AG09319 (cell line): ENCODE measurements at regions not wholly inside any gene's neighbourhood (a gene's known extent, or its start where the extent isn't known, plus 50 kb on each side); places are given as distances from the start of the nearest gene placed in this dataset.

ENCODE experiments used
- DNase-seq: peaks from one replicate; pipeline ENCODE4 v3.0.0-alpha.2; 2010; ENCODE audit warnings: low read depth; ENCODE audit errors: extremely low read depth
- CTCF ChIP-seq: IDR thresholded peaks from 2 replicates; pipeline ENCODE4 v1.5.1; 2011; ENCODE audit warnings: low read depth, mild to moderate bottlenecking, inconsistent platforms, low read length, moderate library complexity

DNA sequence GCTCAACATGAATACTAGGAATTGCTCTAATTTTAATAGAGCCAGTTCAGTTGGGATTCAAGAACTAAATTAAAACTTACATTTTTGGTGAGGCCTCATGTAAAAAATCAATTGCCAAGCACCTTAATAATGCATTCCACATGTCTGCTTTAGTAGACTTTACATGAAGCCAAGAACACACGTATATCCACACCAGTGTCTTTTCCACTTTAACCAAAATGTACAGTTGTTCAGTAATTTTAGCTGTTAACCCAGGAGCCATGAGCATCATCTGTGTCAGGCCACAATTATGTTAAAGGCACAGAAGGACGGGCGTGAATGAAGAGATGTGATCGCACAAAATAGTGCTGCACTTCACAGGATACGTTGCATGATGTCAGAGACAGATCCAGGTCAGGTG is 136.7 kb downstream of the TLR5 start:
- TF ChIP-seq CTCF = no peak
- DNase-seq = no peak

- no peak for DNase-seq
- no peak for TF ChIP-seq CTCF
Observed at GRCh38 chr1:223006917-223007648, 136.0 kb downstream of the TLR5 start.

DNA sequence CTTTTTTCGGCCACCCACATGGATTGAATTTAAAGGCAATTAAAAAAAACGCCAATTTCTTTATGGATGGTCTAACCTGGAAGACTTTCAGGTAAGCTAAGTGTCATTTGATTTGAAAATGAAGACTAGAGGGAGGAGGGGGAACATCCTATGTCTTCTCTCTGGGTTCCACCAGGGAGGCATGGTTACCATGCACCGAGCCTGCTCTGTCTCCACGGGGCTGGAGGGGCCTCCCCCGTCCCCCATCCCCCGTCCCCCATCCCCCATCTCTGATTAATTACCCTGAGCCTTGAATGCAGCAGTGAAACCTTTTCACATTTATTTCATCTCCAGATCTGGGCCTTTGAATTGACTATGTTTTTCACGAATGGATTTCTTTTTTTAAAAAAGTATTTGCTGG is 135.1 kb downstream of the TLR5 start:
- TF ChIP-seq CTCF = no peak
- no peak for DNase-seq

GRCh38 chr1:223008808-223009207 is 134.2 kb downstream of the TLR5 start:
- DNase-seq = no peak
- no peak for TF ChIP-seq CTCF

DNA sequence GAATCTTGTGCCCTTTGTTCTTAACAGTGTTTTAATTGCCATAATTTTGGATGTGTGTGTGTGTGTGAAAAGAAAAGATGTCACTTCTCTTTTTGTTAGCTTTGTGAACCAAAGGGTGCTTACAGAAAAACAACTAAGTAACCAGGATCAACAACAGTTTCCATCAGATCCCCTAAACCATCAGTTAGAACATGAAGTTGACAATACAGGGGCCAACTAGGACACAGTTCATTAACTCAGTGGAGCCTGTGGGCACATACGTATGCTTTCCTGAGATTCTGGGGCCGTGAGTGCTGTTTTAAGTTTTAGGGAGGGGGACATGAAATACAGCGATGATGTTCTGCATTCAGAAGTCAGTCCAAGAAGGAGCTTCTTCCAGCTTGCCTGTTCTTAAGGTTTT is 133.6 kb downstream of the TLR5 start:
- DNase-seq = no peak
- TF ChIP-seq CTCF = no peak

- no peak for TF ChIP-seq CTCF
- no peak for DNase-seq
Observed at GRCh38 chr1:223010582-223011504, 132.2 kb downstream of the TLR5 start.

GRCh38 chr1:223011505-223011856 is 131.6 kb downstream of the TLR5 start:
- no peak for DNase-seq
- no peak for TF ChIP-seq CTCF
